Psoas muscle (tissue), 7 donors: ENCODE measurements at regions not wholly inside any gene's neighbourhood (a gene's known extent, or its start where the extent isn't known, plus 50 kb on each side); places are given as distances from the start of the nearest gene placed in this dataset.

Experiments
- ATAC-seq, 4 donors: fragments of 200-7000 bp; cut with Tn5 transposase; one replicate each; pipeline ENCODE4 v1.9.1; 2020; ENCODE audit warnings: moderate library complexity in 3 of 4, mild to moderate bottlenecking in 2 of 4
- DNase-seq, 2 donors: peaks; one replicate each; pipeline ENCODE4 v3.0.0-alpha.2; 2020
- H3K27ac ChIP-seq: fragments of 200-600 bp; one replicate; pipeline ENCODE4 v1.8.0; 2022
- H3K27me3 ChIP-seq, 3 donors: fragments of 200-600 bp in 1 of 3; one replicate each; pipeline versions ENCODE4 v1.6.1 to v1.8.0; 2013 to 2022; ENCODE audit warnings: low read length in 2 of 3, mild to moderate bottlenecking in 2 of 3, moderate library complexity in 1 of 3; ENCODE audit not compliant: insufficient read depth in 3 of 3
- H3K36me3 ChIP-seq, 2 donors: fragments of 200-600 bp in 1 of 2; one replicate each; pipeline versions ENCODE4 v1.6.1 to v1.8.0; 2013 to 2022; ENCODE audit warnings: low read depth in 1 of 2, mild to moderate bottlenecking in 1 of 2, moderate library complexity in 1 of 2; ENCODE audit not compliant: insufficient read depth in 1 of 2
- H3K4me1 ChIP-seq: fragments of 200-600 bp; one replicate; pipeline ENCODE4 v1.8.0; 2022
- H3K4me3 ChIP-seq: fragments of 200-600 bp; one replicate; pipeline ENCODE4 v1.8.0; 2022; ENCODE audit warnings: mild to moderate bottlenecking
- H3K9me3 ChIP-seq: fragments of 200-600 bp; one replicate; pipeline ENCODE4 v1.8.0; 2022
- WGBS, 3 donors: extraction: QIAGEN DNeasy Blood & Tissue Kit; methylation state at CpG; one replicate each; pipeline versions ENCODE4 v1.1.6 to v1.1.7; 2013; 5-methylcytosine and 5-hydroxymethylcytosine counted together
- intact Hi-C, 2 donors: fragments of 100-400 bp; cut with DNase I; formaldehyde crosslinking; loops; one replicate each; pipeline versions ENCODE4 v1.11.0 to v1.14.2; 2022
- TF ChIP-seq, protein P1 (sequence below): fragments of 200-600 bp; IDR thresholded peaks from one replicate; pipeline ENCODE4 v1.8.0; 2022; ENCODE audit warnings: antibody characterized with exemption
- donor health status: healthy with polysubstance abuse.
- donor health status: DM: no; HTN: no; CAD: no; lungs with moderate emphysema.
- donor health status: Bipolar disorder and iron deficiency.
- donor health status: healthy.
- donor health status: DM: yes; HTN: yes; CAD: no.
- donor health status: DM: no; HTN: no; CAD: no.
- donor health status: DM: yes; HTN: yes; CAD: no.

DNA sequence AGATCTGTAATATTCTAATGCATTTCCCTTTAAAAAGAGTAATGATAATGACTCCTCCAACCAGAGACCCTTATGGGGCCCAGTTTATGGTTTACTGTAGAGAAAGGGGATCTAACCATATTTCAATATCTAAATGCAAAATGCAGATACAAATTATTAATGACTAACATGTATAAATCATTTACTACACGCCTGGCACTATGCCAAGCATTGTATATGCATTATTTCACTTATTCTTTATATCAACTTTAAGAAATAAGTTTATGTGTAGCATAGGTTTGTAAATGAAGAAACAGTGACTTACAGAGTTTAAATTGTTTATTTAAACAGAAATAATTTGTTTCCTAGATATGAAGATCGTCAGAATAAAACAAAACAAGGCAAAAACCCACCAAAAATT lies 86.2 kb upstream of the SCEL start:
- ATAC-seq = no peak
- Histone ChIP-seq H3K27me3 (no peaks in the 10 kb centered on the region), H3K9me3 (no peaks in the 10 kb centered on the region), H3K4me1 (no peaks in the 10 kb centered on the region), H3K36me3 (no peaks in the 10 kb centered on the region), H3K27ac (no peak overlapping the region), H3K4me3 (no peak overlapping the region)
- TF ChIP-seq, protein P1, sequence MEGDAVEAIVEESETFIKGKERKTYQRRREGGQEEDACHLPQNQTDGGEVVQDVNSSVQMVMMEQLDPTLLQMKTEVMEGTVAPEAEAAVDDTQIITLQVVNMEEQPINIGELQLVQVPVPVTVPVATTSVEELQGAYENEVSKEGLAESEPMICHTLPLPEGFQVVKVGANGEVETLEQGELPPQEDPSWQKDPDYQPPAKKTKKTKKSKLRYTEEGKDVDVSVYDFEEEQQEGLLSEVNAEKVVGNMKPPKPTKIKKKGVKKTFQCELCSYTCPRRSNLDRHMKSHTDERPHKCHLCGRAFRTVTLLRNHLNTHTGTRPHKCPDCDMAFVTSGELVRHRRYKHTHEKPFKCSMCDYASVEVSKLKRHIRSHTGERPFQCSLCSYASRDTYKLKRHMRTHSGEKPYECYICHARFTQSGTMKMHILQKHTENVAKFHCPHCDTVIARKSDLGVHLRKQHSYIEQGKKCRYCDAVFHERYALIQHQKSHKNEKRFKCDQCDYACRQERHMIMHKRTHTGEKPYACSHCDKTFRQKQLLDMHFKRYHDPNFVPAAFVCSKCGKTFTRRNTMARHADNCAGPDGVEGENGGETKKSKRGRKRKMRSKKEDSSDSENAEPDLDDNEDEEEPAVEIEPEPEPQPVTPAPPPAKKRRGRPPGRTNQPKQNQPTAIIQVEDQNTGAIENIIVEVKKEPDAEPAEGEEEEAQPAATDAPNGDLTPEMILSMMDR = no peak
- intact Hi-C loops = no loop called here
- DNase-seq = no peak
- WGBS, 3 donors = 50 to 72% (median 70%) methylated on average over 2 of the region's 2 CpGs

DNA sequence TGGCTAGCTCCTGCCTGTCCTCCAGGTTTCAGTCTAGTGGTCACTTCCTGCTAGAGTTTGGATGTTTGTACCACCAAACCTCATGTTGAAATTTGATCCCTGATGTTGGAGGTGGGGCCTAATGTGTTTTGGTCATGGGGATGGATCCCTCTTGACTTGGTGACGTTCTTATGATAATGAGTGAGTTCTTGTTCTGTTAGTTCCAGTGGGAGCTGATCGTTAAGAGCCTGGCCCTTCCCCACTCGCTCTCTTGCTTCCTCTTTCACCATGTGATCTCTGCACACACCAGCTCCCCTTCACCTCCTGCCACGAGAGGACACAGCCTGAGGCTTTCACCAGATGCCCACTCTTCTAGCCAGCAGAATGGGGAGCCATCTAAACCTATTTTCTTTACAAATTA lies 86.8 kb upstream of the SCEL start:
- no peak for ATAC-seq
- WGBS, 3 donors = 50 to 56% (median 53%) methylated on average over 4 of the region's 4 CpGs
- no peak for DNase-seq

DNA sequence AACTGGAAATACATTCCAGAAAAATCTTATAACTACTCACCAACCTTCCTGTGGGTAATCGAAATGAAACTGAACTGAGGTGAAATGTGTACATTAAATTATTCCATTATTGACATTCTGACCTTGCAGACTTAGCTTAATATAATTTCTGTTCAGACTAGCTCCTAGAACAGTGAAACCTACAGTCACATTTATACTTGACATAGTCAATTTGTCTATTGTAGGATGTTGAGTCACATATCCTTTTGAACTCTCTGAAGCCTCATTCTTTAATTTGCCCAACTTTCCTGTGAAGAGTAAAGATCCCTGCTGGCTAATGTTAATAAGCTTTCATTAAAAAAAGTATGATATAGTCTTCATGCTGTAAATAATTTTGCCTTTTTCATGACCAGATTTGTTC lies 92.0 kb upstream of the SCEL start:
- ATAC-seq (no peak), DNase-seq (no peak)
- WGBS, 3 donors = 72 to 86% (median 84%) methylated on average over 1 of the region's 1 CpG
- intact Hi-C loops = no loop called here
- H3K9me3 ChIP-seq = no peaks in the 10 kb centered on the region
- H3K4me1 ChIP-seq = no peaks in the 10 kb centered on the region
- TF ChIP-seq, protein P1 = no peak
- H3K27ac ChIP-seq = no peak overlapping the region
- no peaks in the 10 kb centered on the region for H3K36me3 ChIP-seq
- no peaks in the 10 kb centered on the region for H3K27me3 ChIP-seq
- H3K4me3 ChIP-seq = no peak overlapping the region

More for the DNA sequence above, 86.8 kb upstream of the SCEL start:
- Histone ChIP-seq H3K36me3 (no peaks in the 10 kb centered on the region), H3K4me3 (no peak overlapping the region), H3K9me3 (no peaks in the 10 kb centered on the region), H3K27me3 (no peaks in the 10 kb centered on the region), H3K27ac (no peak overlapping the region), H3K4me1 (no peaks in the 10 kb centered on the region)
- TF ChIP-seq, protein P1 = no peak
- intact Hi-C loops = no loop called here

DNA sequence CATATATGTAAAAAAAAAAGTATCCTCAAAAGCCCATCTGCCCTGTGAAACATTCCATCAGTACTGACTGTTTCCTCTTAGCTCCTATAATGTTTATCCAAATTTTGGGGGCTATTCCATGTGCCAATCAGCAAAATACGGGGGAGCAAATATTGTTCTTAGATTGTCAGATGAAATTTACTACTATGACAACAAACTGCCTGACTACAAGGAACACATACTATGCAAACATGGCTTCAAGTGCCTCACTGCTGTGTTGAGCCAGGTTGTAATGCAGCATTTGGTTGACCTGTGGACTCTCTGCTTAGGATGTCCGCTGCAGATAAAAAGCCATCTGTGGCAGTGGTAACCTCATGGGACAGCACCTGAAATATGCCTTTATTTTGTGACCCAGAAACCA lies 98.2 kb upstream of the SCEL start:
- Histone ChIP-seq H3K4me1 (no peaks in the 10 kb centered on the region), H3K9me3 (no peaks in the 10 kb centered on the region), H3K36me3 (no peaks in the 10 kb centered on the region), H3K27ac (no peak overlapping the region), H3K4me3 (no peak overlapping the region), H3K27me3 (no peaks in the 10 kb centered on the region)
- WGBS, 3 donors = 81 to 84% (median 81%) methylated on average over 2 of the region's 2 CpGs
- ATAC-seq = no peak
- TF ChIP-seq, protein P1 = no peak
- intact Hi-C loops = no loop called here
- no peak for DNase-seq

DNA sequence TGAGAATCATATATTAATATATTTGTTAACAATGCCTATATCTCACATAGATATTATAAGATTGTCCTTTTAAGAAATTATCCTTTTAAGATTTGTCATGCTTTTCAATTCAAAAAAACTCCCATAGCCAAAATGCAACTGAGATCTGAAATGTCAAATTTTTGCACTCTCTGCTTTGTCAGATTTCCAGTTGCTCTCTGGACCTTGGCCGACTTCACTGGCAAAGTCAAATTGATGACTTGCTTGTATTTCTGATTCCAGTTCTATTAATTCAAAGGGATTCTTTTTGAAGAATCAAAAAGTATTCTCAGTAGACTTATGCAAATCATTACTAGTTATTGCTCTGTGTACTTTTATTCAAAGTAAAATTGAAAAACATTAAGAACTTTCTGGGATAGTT lies 101.2 kb upstream of the SCEL start:
- TF ChIP-seq, protein P1 = no peak
- WGBS, 3 donors = 18 to 42% (median 21%) methylated on average over 1 of the region's 1 CpG
- no peak overlapping the region for H3K4me3 ChIP-seq
- H3K27ac ChIP-seq = no peak overlapping the region
- no peak for DNase-seq
- ATAC-seq = no peak
- H3K27me3 ChIP-seq = no peaks in the 10 kb centered on the region
- H3K9me3 ChIP-seq = no peaks in the 10 kb centered on the region
- H3K36me3 ChIP-seq = no peaks in the 10 kb centered on the region
- intact Hi-C loops = no loop called here
- no peaks in the 10 kb centered on the region for H3K4me1 ChIP-seq
